ENCODE measurements at regions not wholly inside any gene's neighbourhood (a gene's known extent, or its start where the extent isn't known, plus 50 kb on each side); places are given as distances from the start of the nearest gene placed in this dataset.

DNA sequence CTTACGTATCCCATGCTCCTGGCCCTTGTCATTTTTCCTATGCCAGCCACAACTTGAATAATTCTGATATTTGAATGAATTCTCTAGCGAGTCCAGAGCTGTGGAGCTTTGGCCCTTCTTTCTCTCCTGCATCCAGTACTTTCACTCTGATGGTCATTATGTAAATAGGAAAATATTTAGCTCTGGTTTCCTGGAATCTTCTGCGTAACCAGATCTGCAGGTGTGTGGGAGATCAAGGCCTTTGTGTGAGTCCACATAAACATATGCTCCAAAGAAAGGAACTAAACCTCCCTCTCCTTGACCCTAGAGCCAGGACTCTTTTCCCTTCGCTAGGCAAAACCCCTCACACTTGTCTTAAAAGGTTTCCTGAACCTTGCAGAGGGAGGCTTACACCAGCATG, 132.5 kb upstream of the THBS1 start (continued):
- TF ChIP-seq SRSF4 (IDR thresholded peaks at IDR 0.05; ENCODE audit: low read depth, low read length, poor library complexity, severe bottlenecking) (no peak), NFE2 (CRISPR knock-in tag; IDR thresholded peaks at IDR 0.05) (no peak), ZFY (CRISPR knock-in tag; IDR thresholded peaks at IDR 0.05) (no peak), ZNF160 (CRISPR knock-in tag; IDR thresholded peaks at IDR 0.05) (no peak), ZUFSP (CRISPR knock-in tag; IDR thresholded peaks at IDR 0.05; ENCODE audit: borderline replicate concordance) (no peak), MXD1 (CRISPR knock-in tag; IDR thresholded peaks at IDR 0.05) (no peak), CREM (IDR thresholded peaks at IDR 0.05) (peak; percentile 52; the same call in 1 of the 2 replicates), CREM (CRISPR knock-in tag; IDR thresholded peaks at IDR 0.05) (no peak), NR2F6 (IDR thresholded peaks at IDR 0.05) (peak; percentile 57; the same call in 1 of the 2 replicates), NR2F6 (CRISPR knock-in tag; IDR thresholded peaks at IDR 0.05) (peak; percentile 83), ZNF44 (CRISPR knock-in tag; IDR thresholded peaks at IDR 0.05) (no peak), ZNF484 (CRISPR knock-in tag; IDR thresholded peaks at IDR 0.05; ENCODE audit: borderline replicate concordance, low read depth) (no peak), MEIS1 (CRISPR knock-in tag; IDR thresholded peaks at IDR 0.05; ENCODE audit: borderline replicate concordance) (no peak), ZFP41 (CRISPR knock-in tag; IDR thresholded peaks at IDR 0.05; ENCODE audit: borderline replicate concordance) (no peak), ETV5 (CRISPR knock-in tag; IDR thresholded peaks at IDR 0.05; ENCODE audit: borderline replicate concordance) (no peak; the same call in 1 of the 2 replicates), MAFF (IDR thresholded peaks at IDR 0.05; ENCODE audit: low read depth, low read length) (no peak), ARNT2 (CRISPR knock-in tag; IDR thresholded peaks at IDR 0.05; ENCODE audit: low read depth) (no peak), SMYD3 (CRISPR knock-in tag; IDR thresholded peaks at IDR 0.05) (0 out of 2 replicates have a peak, but pooled peaks have one; percentile 32), MTF2 (CRISPR knock-in tag; IDR thresholded peaks at IDR 0.05; ENCODE audit: borderline replicate concordance) (no peak), ZFP37 (CRISPR knock-in tag; IDR thresholded peaks at IDR 0.05; ENCODE audit: borderline replicate concordance) (no peak), ATF7 (IDR thresholded peaks at IDR 0.05) (no peak), ATF7 (CRISPR knock-in tag; IDR thresholded peaks at IDR 0.05) (no peak), HMGA1 (CRISPR knock-in tag; conservative IDR thresholded peaks at IDR 0.05) (no peak), ZNF614 (CRISPR knock-in tag; IDR thresholded peaks at IDR 0.05; ENCODE audit: borderline replicate concordance) (no peak)
- TF ChIP-seq, protein P1, sequence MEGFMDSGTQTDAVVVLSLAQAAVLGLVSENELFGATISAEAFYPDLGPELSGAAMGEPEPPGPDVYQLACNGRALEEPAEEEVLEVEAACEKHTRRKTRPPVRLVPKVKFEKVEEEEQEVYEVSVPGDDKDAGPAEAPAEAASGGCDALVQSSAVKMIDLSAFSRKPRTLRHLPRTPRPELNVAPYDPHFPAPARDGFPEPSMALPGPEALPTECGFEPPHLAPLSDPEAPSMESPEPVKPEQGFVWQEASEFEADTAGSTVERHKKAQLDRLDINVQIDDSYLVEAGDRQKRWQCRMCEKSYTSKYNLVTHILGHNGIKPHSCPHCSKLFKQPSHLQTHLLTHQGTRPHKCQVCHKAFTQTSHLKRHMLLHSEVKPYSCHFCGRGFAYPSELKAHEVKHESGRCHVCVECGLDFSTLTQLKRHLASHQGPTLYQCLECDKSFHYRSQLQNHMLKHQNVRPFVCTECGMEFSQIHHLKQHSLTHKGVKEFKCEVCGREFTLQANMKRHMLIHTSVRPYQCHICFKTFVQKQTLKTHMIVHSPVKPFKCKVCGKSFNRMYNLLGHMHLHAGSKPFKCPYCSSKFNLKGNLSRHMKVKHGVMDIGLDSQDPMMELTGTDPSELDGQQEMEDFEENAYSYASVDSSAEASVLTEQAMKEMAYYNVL (CRISPR knock-in tag; IDR thresholded peaks at IDR 0.05; ENCODE audit: borderline replicate concordance) = no peak
- TF ChIP-seq, protein P2, sequence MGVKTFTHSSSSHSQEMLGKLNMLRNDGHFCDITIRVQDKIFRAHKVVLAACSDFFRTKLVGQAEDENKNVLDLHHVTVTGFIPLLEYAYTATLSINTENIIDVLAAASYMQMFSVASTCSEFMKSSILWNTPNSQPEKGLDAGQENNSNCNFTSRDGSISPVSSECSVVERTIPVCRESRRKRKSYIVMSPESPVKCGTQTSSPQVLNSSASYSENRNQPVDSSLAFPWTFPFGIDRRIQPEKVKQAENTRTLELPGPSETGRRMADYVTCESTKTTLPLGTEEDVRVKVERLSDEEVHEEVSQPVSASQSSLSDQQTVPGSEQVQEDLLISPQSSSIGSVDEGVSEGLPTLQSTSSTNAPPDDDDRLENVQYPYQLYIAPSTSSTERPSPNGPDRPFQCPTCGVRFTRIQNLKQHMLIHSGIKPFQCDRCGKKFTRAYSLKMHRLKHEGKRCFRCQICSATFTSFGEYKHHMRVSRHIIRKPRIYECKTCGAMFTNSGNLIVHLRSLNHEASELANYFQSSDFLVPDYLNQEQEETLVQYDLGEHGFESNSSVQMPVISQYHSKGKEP (CRISPR knock-in tag; IDR thresholded peaks at IDR 0.05) = no peak
- TF ChIP-seq, protein P3, sequence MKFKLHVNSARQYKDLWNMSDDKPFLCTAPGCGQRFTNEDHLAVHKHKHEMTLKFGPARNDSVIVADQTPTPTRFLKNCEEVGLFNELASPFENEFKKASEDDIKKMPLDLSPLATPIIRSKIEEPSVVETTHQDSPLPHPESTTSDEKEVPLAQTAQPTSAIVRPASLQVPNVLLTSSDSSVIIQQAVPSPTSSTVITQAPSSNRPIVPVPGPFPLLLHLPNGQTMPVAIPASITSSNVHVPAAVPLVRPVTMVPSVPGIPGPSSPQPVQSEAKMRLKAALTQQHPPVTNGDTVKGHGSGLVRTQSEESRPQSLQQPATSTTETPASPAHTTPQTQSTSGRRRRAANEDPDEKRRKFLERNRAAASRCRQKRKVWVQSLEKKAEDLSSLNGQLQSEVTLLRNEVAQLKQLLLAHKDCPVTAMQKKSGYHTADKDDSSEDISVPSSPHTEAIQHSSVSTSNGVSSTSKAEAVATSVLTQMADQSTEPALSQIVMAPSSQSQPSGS (CRISPR knock-in tag; IDR thresholded peaks at IDR 0.05) = no peak
